Mesendoderm (in vitro differentiated cells): ENCODE measurements at regions not wholly inside any gene's neighbourhood (a gene's known extent, or its start where the extent isn't known, plus 50 kb on each side); places are given as distances from the start of the nearest gene placed in this dataset.

Experiments used
- DNase-seq: peaks from one replicate; pipeline ENCODE4 v3.0.0; 2013
- H2AK5ac ChIP-seq: 2 replicates; pipeline ENCODE4 v1.6.1; 2013; ENCODE audit warnings: low read length, inconsistent platforms
- H2BK120ac ChIP-seq: 2 replicates; pipeline ENCODE4 v1.6.1; 2013; ENCODE audit warnings: low read depth, mild to moderate bottlenecking, low read length, moderate library complexity, mixed read lengths
- H2BK15ac ChIP-seq: replicated peaks from 2 replicates; pipeline ENCODE4 v1.6.1; 2013; ENCODE audit warnings: low read depth, mild to moderate bottlenecking, moderate library complexity
- H2BK5ac ChIP-seq: 2 replicates; pipeline ENCODE4 v1.6.1; 2013; ENCODE audit warnings: low read length, inconsistent platforms
- H3K18ac ChIP-seq: 2 replicates; pipeline ENCODE4 v1.6.1; 2013; ENCODE audit warnings: mild to moderate bottlenecking, low read length, mixed read lengths
- H3K23ac ChIP-seq: one replicate; pipeline ENCODE4 v1.6.1; 2013; ENCODE audit warnings: low read length
- H3K27ac ChIP-seq: 2 replicates; pipeline ENCODE4 v1.5.1; 2013; ENCODE audit warnings: low read depth, mild to moderate bottlenecking, inconsistent platforms, low read length, moderate library complexity
- H3K27me3 ChIP-seq: 2 replicates; pipeline ENCODE4 v1.6.1; 2013; ENCODE audit warnings: low read length, control low read depth, mild to moderate bottlenecking, inconsistent platforms; ENCODE audit not compliant: insufficient read depth, poor library complexity
- H3K36me3 ChIP-seq: 2 replicates; pipeline ENCODE4 v1.6.1; 2013; ENCODE audit warnings: low read length, inconsistent platforms; ENCODE audit not compliant: control insufficient read depth, insufficient read depth
- H3K4ac ChIP-seq: one replicate; pipeline ENCODE4 v1.6.1; 2013; ENCODE audit warnings: low read depth, mild to moderate bottlenecking, low read length, moderate library complexity
- H3K4me1 ChIP-seq: 2 replicates; pipeline ENCODE4 v1.6.1; 2013; ENCODE audit warnings: low read depth, low read length, inconsistent platforms; ENCODE audit not compliant: control insufficient read depth
- H3K4me2 ChIP-seq: 2 replicates; pipeline ENCODE4 v1.6.1; 2013; ENCODE audit warnings: low read length
- H3K4me3 ChIP-seq: 2 replicates; pipeline ENCODE4 v1.5.1; 2013; ENCODE audit warnings: mild to moderate bottlenecking, low read length
- H3K56ac ChIP-seq: one replicate; pipeline ENCODE4 v1.6.1; 2013; ENCODE audit warnings: low read length
- H3K79me1 ChIP-seq: 2 replicates; pipeline ENCODE4 v1.6.1; 2013; ENCODE audit warnings: low read length, inconsistent platforms
- H3K79me2 ChIP-seq: 2 replicates; pipeline ENCODE4 v1.6.1; 2013; ENCODE audit warnings: mild to moderate bottlenecking, low read length; ENCODE audit not compliant: control insufficient read depth, insufficient read depth
- H3K9ac ChIP-seq: 2 replicates; pipeline ENCODE4 v1.6.1; 2013; ENCODE audit warnings: low read length, inconsistent platforms
- H4K5ac ChIP-seq: one replicate; pipeline ENCODE4 v1.6.1; 2013; ENCODE audit warnings: low read length
- H4K8ac ChIP-seq: one replicate; pipeline ENCODE4 v1.6.1; 2013; ENCODE audit warnings: low read depth, mild to moderate bottlenecking, control low read depth, low read length, moderate library complexity
- WGBS: extraction: QIAGEN DNeasy Blood & Tissue Kit; methylation state at CpG from one replicate; pipeline ENCODE4 v1.1.7; 2013; ENCODE audit warnings: low lambda C conversion rate, missing lambda C conversion rate; ENCODE audit not compliant: insufficient coverage; ENCODE audit errors: extremely low coverage; 5-methylcytosine and 5-hydroxymethylcytosine counted together

GRCh38 chr5:94040591-94041148 lies 299.3 kb upstream of the POU5F2 start:
- H3K4me3 ChIP-seq: no peak overlapping the region
- no peaks in the 10 kb centered on the region for H3K27me3 ChIP-seq
- H4K5ac ChIP-seq: no peak overlapping the region
- no peak overlapping the region for H2BK5ac ChIP-seq
- H3K56ac ChIP-seq: no peak overlapping the region
- no peaks in the 10 kb centered on the region for H3K36me3 ChIP-seq
- H3K79me1 ChIP-seq: no peaks in the 10 kb centered on the region
- H3K27ac ChIP-seq: no peak overlapping the region
- H3K18ac ChIP-seq: no peak overlapping the region
- no peak overlapping the region for H2BK15ac ChIP-seq
- H3K4ac ChIP-seq: no peak overlapping the region
- peaks cover 2% of the 10 kb centered on the region for H3K4me1 ChIP-seq
- H3K23ac ChIP-seq: no peak overlapping the region
- H2AK5ac ChIP-seq: no peak overlapping the region
- H3K79me2 ChIP-seq: no peaks in the 10 kb centered on the region
- DNase-seq: peak; percentile 90
- no CpG with 5 or more reads among the region's 7 CpGs for WGBS
- no peak overlapping the region for H3K9ac ChIP-seq
- H2BK120ac ChIP-seq: no peak overlapping the region
- no peak overlapping the region for H3K4me2 ChIP-seq
- H4K8ac ChIP-seq: no peak overlapping the region

GRCh38 chr5:94039101-94039500 lies 297.7 kb upstream of the POU5F2 start:
- no peak overlapping the region for H3K4me2 ChIP-seq
- no peak overlapping the region for H3K4ac ChIP-seq
- H3K79me2 ChIP-seq: no peaks in the 10 kb centered on the region
- no peak overlapping the region for H2BK15ac ChIP-seq
- H2AK5ac ChIP-seq: no peak overlapping the region
- no peak overlapping the region for H4K5ac ChIP-seq
- H4K8ac ChIP-seq: no peak overlapping the region
- H3K56ac ChIP-seq: no peak overlapping the region
- H3K79me1 ChIP-seq: no peaks in the 10 kb centered on the region
- no peak overlapping the region for H2BK5ac ChIP-seq
- H3K27ac ChIP-seq: no peak overlapping the region
- no peak overlapping the region for H3K4me3 ChIP-seq
- DNase-seq: peak; percentile 51
- peaks cover 2% of the 10 kb centered on the region for H3K4me1 ChIP-seq
- H3K27me3 ChIP-seq: no peaks in the 10 kb centered on the region
- no peak overlapping the region for H3K23ac ChIP-seq
- H3K36me3 ChIP-seq: no peaks in the 10 kb centered on the region
- H3K18ac ChIP-seq: no peak overlapping the region
- no peak overlapping the region for H3K9ac ChIP-seq
- H2BK120ac ChIP-seq: no peak overlapping the region

- H3K9ac ChIP-seq: no peak overlapping the region
- no peak overlapping the region for H4K5ac ChIP-seq
- no peaks in the 10 kb centered on the region for H3K79me2 ChIP-seq
- H3K18ac ChIP-seq: no peak overlapping the region
- no peaks in the 10 kb centered on the region for H3K27me3 ChIP-seq
- H3K79me1 ChIP-seq: no peaks in the 10 kb centered on the region
- no peak overlapping the region for H2BK120ac ChIP-seq
- H2BK5ac ChIP-seq: no peak overlapping the region
- H3K4me2 ChIP-seq: no peak overlapping the region
- no peak overlapping the region for H2AK5ac ChIP-seq
- peaks cover 12% of the 10 kb centered on the region for H3K4me1 ChIP-seq
- no peak overlapping the region for H3K4me3 ChIP-seq
- H2BK15ac ChIP-seq: no peak overlapping the region
- no peak overlapping the region for H3K4ac ChIP-seq
- H3K36me3 ChIP-seq: no peaks in the 10 kb centered on the region
- no peak overlapping the region for H3K23ac ChIP-seq
- H4K8ac ChIP-seq: no peak overlapping the region
- no peak for DNase-seq
- H3K56ac ChIP-seq: no peak overlapping the region
- no peak overlapping the region for H3K27ac ChIP-seq
Observed at GRCh38 chr5:94031631-94032030, 290.2 kb upstream of the POU5F2 start.

GRCh38 chr5:94028001-94028400 lies 286.6 kb upstream of the POU5F2 start:
- Histone ChIP-seq H4K8ac (no peak overlapping the region), H3K27ac (peak overlapping the region; percentile 48), H3K4ac (no peak overlapping the region), H2BK5ac (no peak overlapping the region), H4K5ac (no peak overlapping the region), H3K4me3 (no peak overlapping the region), H3K79me2 (no peaks in the 10 kb centered on the region), H2BK15ac (no peak overlapping the region), H3K9ac (no peak overlapping the region), H3K79me1 (no peaks in the 10 kb centered on the region), H3K4me1 (peaks cover 14% of the 10 kb centered on the region), H3K23ac (no peak overlapping the region), H3K56ac (no peak overlapping the region), H3K36me3 (no peaks in the 10 kb centered on the region), H3K27me3 (no peaks in the 10 kb centered on the region), H3K18ac (no peak overlapping the region), H2BK120ac (no peak overlapping the region), H3K4me2 (no peak overlapping the region), H2AK5ac (no peak overlapping the region)
- no CpG with 5 or more reads among the region's 1 CpG for whole genome bisulfite sequencing
- peak; percentile 78 for DNase-seq

GRCh38 chr5:94027145-94027544 lies 285.7 kb upstream of the POU5F2 start:
- Histone ChIP-seq H2BK120ac (no peak overlapping the region), H3K4me1 (peaks cover 14% of the 10 kb centered on the region), H3K4ac (no peak overlapping the region), H2AK5ac (no peak overlapping the region), H2BK15ac (no peak overlapping the region), H3K9ac (no peak overlapping the region), H3K27ac (peak overlapping the region; percentile 48), H2BK5ac (peak overlapping the region; percentile 26), H3K27me3 (no peaks in the 10 kb centered on the region), H4K8ac (no peak overlapping the region), H3K36me3 (no peaks in the 10 kb centered on the region), H3K4me3 (no peak overlapping the region), H3K4me2 (no peak overlapping the region), H3K79me2 (no peaks in the 10 kb centered on the region), H3K23ac (no peak overlapping the region), H3K18ac (no peak overlapping the region), H3K56ac (peak overlapping the region; percentile 9), H4K5ac (no peak overlapping the region), H3K79me1 (no peaks in the 10 kb centered on the region)
- WGBS: no CpG with 5 or more reads among the region's 1 CpG
- peak; percentile 89 for DNase-seq

GRCh38 chr5:94025788-94026473 lies 284.5 kb upstream of the POU5F2 start:
- no peak overlapping the region for H3K4me2 ChIP-seq
- H3K27ac ChIP-seq: no peak overlapping the region
- H3K4me1 ChIP-seq: peaks cover 14% of the 10 kb centered on the region
- peak; percentile 41 for DNase-seq
- no peak overlapping the region for H2BK120ac ChIP-seq
- no peaks in the 10 kb centered on the region for H3K36me3 ChIP-seq
- H3K23ac ChIP-seq: no peak overlapping the region
- H3K79me1 ChIP-seq: no peaks in the 10 kb centered on the region
- no peak overlapping the region for H3K9ac ChIP-seq
- no peak overlapping the region for H4K5ac ChIP-seq
- no peaks in the 10 kb centered on the region for H3K27me3 ChIP-seq
- no peak overlapping the region for H3K18ac ChIP-seq
- H3K56ac ChIP-seq: no peak overlapping the region
- H3K4ac ChIP-seq: no peak overlapping the region
- H2BK15ac ChIP-seq: no peak overlapping the region
- no peaks in the 10 kb centered on the region for H3K79me2 ChIP-seq
- H2AK5ac ChIP-seq: peak overlapping the region; percentile 33
- H4K8ac ChIP-seq: no peak overlapping the region
- no peak overlapping the region for H3K4me3 ChIP-seq
- peak overlapping the region; percentile 59 for H2BK5ac ChIP-seq
- WGBS: no CpG with 5 or more reads among the region's 10 CpGs
